ENCODE measurements at regions not wholly inside any gene's neighbourhood (a gene's known extent, or its start where the extent isn't known, plus 50 kb on each side); places are given as distances from the start of the nearest gene placed in this dataset.

GRCh38 chr11:19377881-19378280 is 137.1 kb upstream of the E2F8 start:
- ChIA-PET CTCF (no interaction called here), POLR2A (ENCODE audit: low non-redundant PET) (no interaction called here)
- H3K27ac ChIP-seq: no peak overlapping the region
- DNase-seq (ENCODE audit: low spot score): no peak
- no peak for TF ChIP-seq CTCF (conservative IDR thresholded peaks at IDR 0.05; ENCODE audit: low read depth)

- ChIA-PET CTCF (no interaction called here), POLR2A (ENCODE audit: low non-redundant PET) (no interaction called here)
- no peak for TF ChIP-seq CTCF (conservative IDR thresholded peaks at IDR 0.05; ENCODE audit: low read depth)
- no peak for DNase-seq (ENCODE audit: low spot score)
- H3K27ac ChIP-seq: no peak overlapping the region
These were observed 134.7 kb upstream of the E2F8 start for GRCh38 chr11:19375440-19375839.

- POLR2A ChIA-PET (ENCODE audit: low non-redundant PET): no interaction called here
- no peak for TF ChIP-seq CTCF (conservative IDR thresholded peaks at IDR 0.05; ENCODE audit: low read depth)
- H3K27ac ChIP-seq: no peak overlapping the region
- CTCF ChIA-PET: interaction anchor here (0.5 to 0.6 kb wide), 2 partner anchors 155 to 646 kb away, joined by 3 to 5 read pairs; no protein-coding TSS in a partner anchor
- DNase-seq (ENCODE audit: low spot score): peak; percentile 96
These were observed 133.4 kb upstream of the E2F8 start for GRCh38 chr11:19374151-19374569.

GRCh38 chr11:19372381-19372780 is 131.6 kb upstream of the E2F8 start:
- no peak for TF ChIP-seq CTCF (conservative IDR thresholded peaks at IDR 0.05; ENCODE audit: low read depth)
- POLR2A ChIA-PET (ENCODE audit: low non-redundant PET): no interaction called here
- CTCF ChIA-PET: no interaction called here
- no peak overlapping the region for H3K27ac ChIP-seq
- no peak for DNase-seq (ENCODE audit: low spot score)

- ChIA-PET POLR2A (ENCODE audit: low non-redundant PET) (no interaction called here), CTCF (interaction anchor here (0.6 kb wide), 1 partner anchor 21 kb away, joined by 3 read pairs; no protein-coding TSS in a partner anchor)
- TF ChIP-seq CTCF (conservative IDR thresholded peaks at IDR 0.05; ENCODE audit: low read depth): no peak
- no peak overlapping the region for H3K27ac ChIP-seq
- DNase-seq (ENCODE audit: low spot score): peak; percentile 81
These were observed 129.5 kb upstream of the E2F8 start for GRCh38 chr11:19370100-19370861.

- ChIA-PET CTCF (interaction anchor here (0.7 kb wide), 1 partner anchor 8 kb away, joined by 3 read pairs; no protein-coding TSS in a partner anchor), POLR2A (ENCODE audit: low non-redundant PET) (no interaction called here)
- no peak overlapping the region for H3K27ac ChIP-seq
- no peak for TF ChIP-seq CTCF (conservative IDR thresholded peaks at IDR 0.05; ENCODE audit: low read depth)
- DNase-seq (ENCODE audit: low spot score): no peak
These were observed 128.1 kb upstream of the E2F8 start for GRCh38 chr11:19368726-19369375.
